Adipocyte (in vitro differentiated cells): ENCODE measurements at regions not wholly inside any gene's neighbourhood (a gene's known extent, or its start where the extent isn't known, plus 50 kb on each side); places are given as distances from the start of the nearest gene placed in this dataset.

Source experiments
- DNase-seq: peaks from one replicate; pipeline ENCODE4 v3.0.0-alpha.2; 2015; ENCODE audit warnings: low read depth
- H3K27me3 ChIP-seq: replicated peaks from 2 replicates; pipeline ENCODE4 v1.7.0; 2013; ENCODE audit warnings: mild to moderate bottlenecking, low read length, moderate library complexity; ENCODE audit not compliant: control insufficient read depth, insufficient read depth
- H3K36me3 ChIP-seq: 2 replicates; pipeline ENCODE4 v1.7.0; 2013; ENCODE audit warnings: low read length, mild to moderate bottlenecking, moderate library complexity; ENCODE audit not compliant: control insufficient read depth, insufficient read depth, severe bottlenecking
- H3K4me1 ChIP-seq: 2 replicates; pipeline ENCODE4 v1.7.0; 2013; ENCODE audit warnings: mild to moderate bottlenecking, low read length, moderate library complexity; ENCODE audit not compliant: control insufficient read depth, insufficient read depth
- H3K4me3 ChIP-seq: 2 replicates; pipeline ENCODE4 v1.7.0; 2013; ENCODE audit warnings: mild to moderate bottlenecking, low read length, moderate library complexity
- H3K9ac ChIP-seq: 2 replicates; pipeline ENCODE4 v1.7.0; 2013; ENCODE audit warnings: mild to moderate bottlenecking, low read length, moderate library complexity
- H3K9me3 ChIP-seq: 2 replicates; pipeline ENCODE4 v1.7.0; 2013; ENCODE audit warnings: mild to moderate bottlenecking, low read length, moderate library complexity; ENCODE audit not compliant: control insufficient read depth

DNA sequence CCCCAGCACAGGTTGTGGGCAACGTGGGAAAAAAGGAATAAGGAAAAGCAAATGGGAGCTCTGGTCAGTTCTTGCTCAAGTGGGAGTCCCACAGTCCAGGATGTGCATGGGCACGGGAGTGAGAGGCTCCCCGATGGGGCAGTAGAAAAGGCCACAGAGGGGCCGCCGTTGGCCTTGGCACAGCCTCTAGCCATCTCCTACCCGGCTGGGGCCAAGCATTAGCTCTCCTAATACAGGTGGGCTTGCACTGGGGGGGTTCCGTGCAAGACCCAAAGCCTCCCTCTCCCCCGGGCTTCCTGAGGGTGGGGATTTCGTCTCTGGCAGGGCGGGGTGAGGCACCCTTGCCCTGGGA lies 212.2 kb upstream of the MVB12B start:
- no peak for DNase-seq
- Histone ChIP-seq H3K36me3 (no peaks in the 10 kb centered on the region), H3K27me3 (peaks cover 15% of the 10 kb centered on the region), H3K9ac (no peak overlapping the region), H3K4me1 (no peaks in the 10 kb centered on the region), H3K4me3 (no peak overlapping the region), H3K9me3 (no peaks in the 10 kb centered on the region)

DNA sequence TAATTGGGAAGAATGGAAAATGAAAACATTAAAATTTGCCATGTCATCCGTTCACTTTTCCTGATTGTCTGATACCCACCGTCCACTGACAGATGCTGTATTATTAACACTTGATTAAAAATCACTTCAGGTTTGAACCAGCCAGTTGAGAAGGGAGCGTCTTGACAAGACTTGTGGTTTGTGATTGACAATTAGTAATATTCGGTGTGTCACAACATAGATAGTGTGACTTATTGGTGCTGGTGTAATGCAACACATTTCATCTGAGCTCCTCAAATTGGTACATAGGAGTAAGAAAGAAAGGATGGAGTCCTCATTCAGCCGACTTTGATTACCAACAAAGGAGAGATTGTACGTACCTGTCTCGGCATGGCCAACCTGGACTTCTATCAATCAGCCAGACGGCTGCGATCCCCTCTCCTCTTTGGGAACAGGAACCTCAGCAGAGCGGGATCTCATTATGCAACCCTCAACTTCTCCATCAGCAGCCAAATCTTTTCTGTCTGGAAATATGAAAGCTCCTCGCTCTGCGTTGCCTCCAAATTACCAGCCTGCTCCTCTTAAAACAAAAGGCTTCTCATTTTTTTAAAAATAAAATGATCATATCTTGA lies 211.7 kb upstream of the MVB12B start:
- peak; percentile 1 for DNase-seq
- peaks cover 15% of the 10 kb centered on the region for H3K27me3 ChIP-seq

DNA sequence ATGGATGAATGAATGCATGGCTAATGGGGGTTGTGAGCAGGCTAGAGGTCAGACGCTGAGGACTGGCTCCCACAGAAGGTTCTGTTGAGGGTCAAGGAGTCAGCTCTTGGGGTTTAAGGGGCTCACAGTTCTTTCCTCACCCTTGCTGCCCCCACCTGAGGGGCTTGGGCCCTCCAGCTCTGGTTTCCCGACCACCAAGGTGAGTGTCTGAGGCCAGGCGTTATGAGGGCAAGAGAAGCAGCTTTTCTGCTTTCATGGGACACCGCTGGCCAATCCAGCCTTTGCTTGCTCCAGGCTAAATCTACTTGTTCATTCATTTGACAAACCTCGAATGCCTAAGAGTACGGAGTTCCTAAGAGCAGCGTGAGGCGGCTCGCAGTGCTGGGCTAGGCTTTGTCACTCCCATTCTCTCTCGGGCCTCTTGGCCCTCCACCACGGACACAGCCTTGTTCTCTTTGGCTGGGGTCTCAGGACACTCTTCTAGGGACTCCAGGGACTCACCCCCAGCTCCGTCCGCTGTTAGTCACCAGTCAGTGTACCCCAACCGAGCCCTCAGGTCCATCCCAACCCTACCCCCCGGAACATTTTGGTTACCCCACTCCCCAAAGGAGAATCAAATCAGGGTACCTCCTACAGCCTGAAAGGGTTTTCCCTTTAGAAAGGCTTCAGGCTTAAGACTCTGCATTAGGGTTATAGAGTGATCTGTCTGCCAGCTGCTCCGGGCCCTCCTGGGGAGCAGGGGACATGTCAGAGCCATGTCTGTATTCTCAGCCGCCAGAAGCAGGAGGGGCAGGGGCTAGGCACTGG lies 210.1 kb upstream of the MVB12B start:
- Histone ChIP-seq H3K36me3 (no peaks in the 10 kb centered on the region), H3K4me3 (no peak overlapping the region), H3K9ac (no peak overlapping the region), H3K4me1 (no peaks in the 10 kb centered on the region), H3K27me3 (peaks cover 13% of the 10 kb centered on the region), H3K9me3 (no peaks in the 10 kb centered on the region)
- no peak for DNase-seq

More for the DNA sequence above, 211.7 kb upstream of the MVB12B start:
- H3K4me1 ChIP-seq, result no peaks in the 10 kb centered on the region
- H3K9me3 ChIP-seq, result no peaks in the 10 kb centered on the region
- no peak overlapping the region for H3K9ac ChIP-seq
- no peaks in the 10 kb centered on the region for H3K36me3 ChIP-seq
- H3K4me3 ChIP-seq, result no peak overlapping the region

DNA sequence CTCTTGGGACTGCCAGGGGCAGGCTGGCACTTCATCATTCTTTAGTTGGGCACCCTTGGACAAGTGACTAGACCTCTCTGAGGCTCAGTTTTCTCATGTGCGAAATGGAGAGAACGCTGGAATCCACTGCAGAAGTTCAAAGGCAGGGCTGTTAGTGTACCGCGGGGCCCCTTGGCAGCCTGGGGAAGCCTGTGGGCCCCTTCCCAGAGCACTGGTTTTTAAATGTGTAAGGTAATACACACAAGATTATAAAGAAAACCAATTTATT lies 209.5 kb upstream of the MVB12B start:
- H3K36me3 ChIP-seq, result no peaks in the 10 kb centered on the region
- no peak overlapping the region for H3K9ac ChIP-seq
- peaks cover 2% of the 10 kb centered on the region for H3K9me3 ChIP-seq
- no peak for DNase-seq
- peaks cover 10% of the 10 kb centered on the region for H3K27me3 ChIP-seq
- H3K4me1 ChIP-seq, result no peaks in the 10 kb centered on the region
- H3K4me3 ChIP-seq, result no peak overlapping the region

DNA sequence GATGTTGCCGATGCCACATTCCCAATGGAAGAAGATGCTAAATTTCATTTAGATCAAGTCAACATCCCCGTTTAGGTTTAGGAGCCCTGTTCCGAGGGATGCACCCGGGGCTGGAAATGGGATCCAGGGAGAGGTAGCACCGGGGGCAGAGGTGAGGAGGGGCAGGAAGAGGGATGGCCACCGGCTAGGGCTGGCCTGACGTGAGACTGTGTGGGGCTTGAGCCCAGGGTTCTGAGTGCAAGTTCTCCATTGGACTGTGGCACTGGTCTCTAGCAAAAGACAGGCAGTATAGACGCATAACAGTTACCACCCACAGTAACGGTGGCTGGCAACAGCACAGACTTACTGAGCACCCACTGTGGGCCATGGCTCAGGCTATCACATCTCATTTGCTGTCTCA lies 209.0 kb upstream of the MVB12B start:
- DNase-seq, result no peak
- peaks cover 10% of the 10 kb centered on the region for H3K27me3 ChIP-seq
- peaks cover 7% of the 10 kb centered on the region for H3K9me3 ChIP-seq

DNA sequence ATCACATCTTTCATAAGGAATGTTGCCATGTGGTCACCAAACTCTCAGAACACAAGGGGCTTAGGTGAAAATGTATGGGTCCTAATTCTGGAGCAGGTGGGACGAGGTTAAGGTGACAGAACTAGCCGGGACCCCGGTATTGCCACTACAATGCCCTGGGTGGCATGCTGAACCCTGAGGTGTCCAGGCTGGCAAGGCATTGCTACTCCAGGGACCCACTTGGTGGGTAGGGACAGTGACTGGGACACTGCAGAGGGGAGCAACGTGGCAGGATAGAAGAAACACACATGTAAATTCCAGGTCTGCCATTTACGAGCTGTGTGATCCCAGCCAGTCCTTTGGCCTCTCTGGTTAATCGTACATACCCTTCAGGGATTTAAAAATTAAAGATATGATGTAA lies 206.9 kb upstream of the MVB12B start:
- DNase-seq, result no peak
- no peak overlapping the region for H3K9ac ChIP-seq
- peaks cover 9% of the 10 kb centered on the region for H3K9me3 ChIP-seq
- no peak overlapping the region for H3K4me3 ChIP-seq
- H3K27me3 ChIP-seq, result peaks cover 25% of the 10 kb centered on the region
- H3K4me1 ChIP-seq, result no peaks in the 10 kb centered on the region
- no peaks in the 10 kb centered on the region for H3K36me3 ChIP-seq

More for the DNA sequence above, 209.0 kb upstream of the MVB12B start:
- Histone ChIP-seq H3K9ac (no peak overlapping the region), H3K4me1 (no peaks in the 10 kb centered on the region), H3K4me3 (no peak overlapping the region), H3K36me3 (no peaks in the 10 kb centered on the region)

DNA sequence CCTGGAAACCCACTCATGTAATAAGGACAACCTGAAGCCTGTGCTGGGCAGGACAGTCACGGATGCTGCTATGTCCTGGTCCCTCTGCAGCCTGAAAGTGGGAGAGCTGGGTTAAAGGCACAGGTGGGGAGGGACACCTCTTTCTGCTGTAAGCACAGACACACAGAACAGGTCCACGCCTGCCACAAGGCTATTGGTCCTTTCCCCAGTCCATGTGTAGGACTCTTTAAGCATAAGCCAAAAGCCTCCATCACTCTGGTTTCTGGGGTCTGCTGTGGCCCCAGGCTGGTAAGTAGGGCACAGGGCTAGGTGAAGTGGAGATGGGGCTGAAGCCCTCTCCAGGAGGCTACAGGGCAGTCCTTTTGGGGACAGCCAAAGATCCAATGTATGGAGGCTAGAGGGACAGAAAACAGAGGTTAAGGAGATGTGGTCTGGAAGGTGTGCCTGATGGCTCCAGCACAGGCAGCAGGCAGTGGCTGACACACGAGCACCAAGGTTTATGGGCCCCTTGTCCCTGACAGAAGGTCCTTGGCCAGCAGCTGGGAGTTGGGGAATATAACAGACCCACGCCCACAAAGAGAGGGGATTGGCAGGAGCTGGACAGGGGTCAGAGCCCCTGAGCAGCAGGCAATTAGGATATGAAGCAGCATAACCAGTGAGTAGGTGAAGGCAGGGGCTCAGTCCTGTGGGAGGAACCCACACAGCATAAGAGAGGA lies 203.6 kb upstream of the MVB12B start:
- DNase-seq, result no peak
- Histone ChIP-seq H3K27me3 (peaks cover 44% of the 10 kb centered on the region), H3K4me3 (no peak overlapping the region), H3K9me3 (peaks cover 15% of the 10 kb centered on the region), H3K36me3 (no peaks in the 10 kb centered on the region), H3K4me1 (peaks cover 3% of the 10 kb centered on the region), H3K9ac (no peak overlapping the region)

DNA sequence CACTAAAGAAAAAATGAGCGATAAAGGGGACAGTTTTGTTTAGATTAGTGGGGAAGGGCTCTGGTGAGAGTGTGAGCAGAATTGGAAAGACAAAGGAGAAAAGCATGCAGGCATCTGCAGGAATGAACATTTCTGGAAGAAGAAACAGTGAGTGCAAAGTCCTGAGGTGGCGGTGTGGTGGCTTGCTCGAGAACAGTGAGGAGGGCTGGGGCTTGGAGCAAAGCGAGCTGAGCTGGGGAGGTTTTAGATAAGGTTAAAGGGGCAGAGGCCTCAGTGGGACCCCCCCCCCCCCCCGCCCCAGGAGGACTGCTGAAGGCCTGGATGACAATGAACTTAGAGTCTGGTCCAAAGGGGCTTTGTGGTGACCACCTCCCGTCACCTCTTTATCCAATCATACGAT lies 202.7 kb upstream of the MVB12B start:
- peaks cover 50% of the 10 kb centered on the region for H3K27me3 ChIP-seq

DNA sequence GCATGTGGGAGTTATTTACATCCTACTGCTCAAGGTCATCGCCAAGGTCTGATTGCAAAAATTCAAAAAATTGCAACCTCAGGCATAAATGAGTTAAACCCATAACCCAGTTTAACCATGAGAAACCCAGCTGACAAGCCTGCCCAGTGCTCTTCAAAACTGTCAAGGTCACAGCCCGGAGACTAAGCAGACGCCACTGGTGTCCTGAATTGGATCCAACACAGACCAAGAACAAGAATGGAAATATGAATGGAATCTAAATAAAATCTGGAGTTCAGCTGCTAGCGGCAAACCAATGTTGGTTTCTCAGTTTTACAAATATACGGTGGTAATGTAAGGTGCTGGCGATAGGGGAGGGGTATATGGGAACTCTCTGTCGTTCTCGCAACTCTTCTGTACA lies 201.5 kb upstream of the MVB12B start:
- peak; percentile 1 for DNase-seq
- no peaks in the 10 kb centered on the region for H3K36me3 ChIP-seq
- H3K27me3 ChIP-seq, result peaks cover 44% of the 10 kb centered on the region
- H3K9me3 ChIP-seq, result peaks cover 15% of the 10 kb centered on the region
- peaks cover 3% of the 10 kb centered on the region for H3K4me1 ChIP-seq
- peak overlapping the region; percentile 62 for H3K4me3 ChIP-seq
- no peak overlapping the region for H3K9ac ChIP-seq

More for the DNA sequence above, 202.7 kb upstream of the MVB12B start:
- H3K36me3 ChIP-seq, result no peaks in the 10 kb centered on the region
- no peak for DNase-seq
- no peak overlapping the region for H3K9ac ChIP-seq
- peaks cover 15% of the 10 kb centered on the region for H3K9me3 ChIP-seq
- peaks cover 3% of the 10 kb centered on the region for H3K4me1 ChIP-seq
- H3K4me3 ChIP-seq, result no peak overlapping the region

DNA sequence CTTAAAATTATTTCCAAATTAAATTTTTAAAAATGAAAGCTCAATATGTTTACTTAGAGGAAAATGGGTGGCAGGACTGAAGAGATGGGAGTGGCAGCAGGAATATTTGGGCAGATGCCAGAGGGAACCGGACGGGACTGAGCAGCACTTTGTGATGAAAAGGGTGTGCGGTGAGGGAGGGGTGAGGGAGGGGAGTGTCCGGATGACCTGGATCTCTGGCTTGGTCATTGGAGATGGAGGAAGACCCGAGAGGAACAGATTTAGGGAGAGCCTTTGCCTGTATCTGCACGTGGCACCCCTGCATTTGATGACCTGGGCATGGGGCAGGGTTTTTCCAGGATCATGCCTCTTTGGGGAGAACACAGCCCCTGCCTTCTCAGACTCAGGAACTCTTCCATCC lies 201.1 kb upstream of the MVB12B start:
- Histone ChIP-seq H3K4me1 (peaks cover 3% of the 10 kb centered on the region), H3K27me3 (peaks cover 44% of the 10 kb centered on the region), H3K9ac (no peak overlapping the region), H3K9me3 (peaks cover 15% of the 10 kb centered on the region), H3K36me3 (no peaks in the 10 kb centered on the region), H3K4me3 (peak overlapping the region; percentile 62)
- DNase-seq, result no peak

DNA sequence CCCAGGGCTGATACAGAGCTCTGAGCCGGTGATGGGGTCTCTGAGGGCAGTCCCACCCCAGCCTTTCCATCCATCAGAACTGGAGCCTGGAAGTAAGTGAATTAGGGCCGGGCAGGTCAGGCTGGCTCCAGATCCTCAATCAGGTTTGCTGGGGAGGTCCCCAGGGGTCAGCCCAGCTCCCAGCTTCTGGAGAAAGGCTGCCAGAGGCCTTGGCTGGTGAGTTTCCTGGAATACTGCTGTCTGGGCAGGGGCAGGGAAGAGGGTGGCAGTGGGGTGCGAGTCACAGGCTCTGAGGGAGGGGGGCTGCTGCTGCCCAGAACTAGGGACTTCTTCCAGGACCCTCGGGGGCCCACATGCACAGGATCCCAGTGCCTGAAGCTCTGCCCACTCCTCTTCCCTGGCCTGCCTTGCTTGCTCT lies 200.6 kb upstream of the MVB12B start:
- Histone ChIP-seq H3K9ac (no peak overlapping the region), H3K4me3 (no peak overlapping the region), H3K36me3 (no peaks in the 10 kb centered on the region), H3K27me3 (peaks cover 44% of the 10 kb centered on the region), H3K4me1 (peaks cover 3% of the 10 kb centered on the region), H3K9me3 (peaks cover 15% of the 10 kb centered on the region)
- no peak for DNase-seq
